HPDE6-E6E7 (cell line): ENCODE measurements at regions not wholly inside any gene's neighbourhood (a gene's known extent, or its start where the extent isn't known, plus 50 kb on each side); places are given as distances from the start of the nearest gene placed in this dataset.

Experiments
- DNase-seq: peaks from one replicate; pipeline ENCODE4 v3.0.0; 2011; ENCODE audit warnings: missing footprints; ENCODE audit errors: extremely low spot score

GRCh38 chr2:111687911-111688310, 196.1 kb downstream of the ANAPC1 start:
- no peak for DNase-seq

- DNase-seq, result no peak
These were observed 195.5 kb downstream of the ANAPC1 start for GRCh38 chr2:111688482-111688881.

- DNase-seq, result no peak
These were observed 194.8 kb downstream of the ANAPC1 start for GRCh38 chr2:111689174-111689573.

- no peak for DNase-seq
These were observed 194.1 kb downstream of the ANAPC1 start for GRCh38 chr2:111689941-111690340.

- DNase-seq, result no peak
These were observed 192.7 kb downstream of the ANAPC1 start for GRCh38 chr2:111691164-111691875.

GRCh38 chr2:111692311-111692710, 191.7 kb downstream of the ANAPC1 start:
- DNase-seq, result no peak

- DNase-seq, result no peak
These were observed 189.3 kb downstream of the ANAPC1 start for GRCh38 chr2:111694700-111695101.

- DNase-seq, result no peak
These were observed 188.5 kb downstream of the ANAPC1 start for GRCh38 chr2:111695441-111696007.

- no peak for DNase-seq
These were observed 187.8 kb downstream of the ANAPC1 start for GRCh38 chr2:111696226-111696625.

- DNase-seq, result no peak
These were observed 186.4 kb downstream of the ANAPC1 start for GRCh38 chr2:111697560-111697959.

GRCh38 chr2:111698089-111698488, 185.9 kb downstream of the ANAPC1 start:
- no peak for DNase-seq

GRCh38 chr2:111698743-111699554, 185.0 kb downstream of the ANAPC1 start:
- DNase-seq, result peak; percentile 98

- DNase-seq, result no peak
These were observed 182.7 kb downstream of the ANAPC1 start for GRCh38 chr2:111701266-111701665.

- DNase-seq, result no peak
These were observed 182.2 kb downstream of the ANAPC1 start for GRCh38 chr2:111701798-111702118.

GRCh38 chr2:111702119-111702803, 181.7 kb downstream of the ANAPC1 start:
- peak; percentile 46 for DNase-seq

GRCh38 chr2:111702804-111703196, 181.2 kb downstream of the ANAPC1 start:
- DNase-seq, result no peak

GRCh38 chr2:111703759-111704158, 180.2 kb downstream of the ANAPC1 start:
- no peak for DNase-seq

- DNase-seq, result peak; percentile 83
These were observed 179.7 kb downstream of the ANAPC1 start for GRCh38 chr2:111704246-111704645.

- DNase-seq, result no peak
These were observed 178.8 kb downstream of the ANAPC1 start for GRCh38 chr2:111705239-111705638.

GRCh38 chr2:111705711-111706336, 178.2 kb downstream of the ANAPC1 start:
- DNase-seq, result peak; percentile 64

GRCh38 chr2:111706481-111707001, 177.5 kb downstream of the ANAPC1 start:
- no peak for DNase-seq

GRCh38 chr2:111707700-111708099, 176.3 kb downstream of the ANAPC1 start:
- no peak for DNase-seq
